ENCODE measurements at regions not wholly inside any gene's neighbourhood (a gene's known extent, or its start where the extent isn't known, plus 50 kb on each side); places are given as distances from the start of the nearest gene placed in this dataset.

DNA sequence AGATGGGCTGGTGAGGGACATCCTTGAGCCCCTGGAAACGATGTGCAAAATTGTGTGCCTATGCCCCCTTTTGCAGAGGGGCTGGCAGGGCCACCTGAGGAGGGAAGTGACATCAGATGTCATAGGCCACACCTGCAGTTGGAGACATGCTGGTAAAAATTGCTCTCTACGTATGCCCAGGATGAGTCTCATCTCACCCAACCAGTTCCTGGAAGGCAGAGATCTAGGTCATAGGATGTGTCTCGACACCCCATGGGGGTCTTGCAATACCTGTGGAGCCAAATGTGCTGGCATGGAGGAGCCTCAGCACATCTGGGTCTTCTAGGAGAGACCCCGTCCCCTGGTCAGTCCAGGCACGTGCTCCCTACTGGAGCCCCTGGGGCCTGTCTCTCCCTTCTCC, 96.5 kb upstream of the TLE3 start:
- H4K20me1 ChIP-seq (replicated peaks; ENCODE audit: control insufficient read depth, insufficient read depth, low read length), result peaks cover 6% of the 10 kb centered on the region; the same call in 1 of the 2 replicates
- in situ Hi-C loops (cut with MboI), result no loop called here
- H3K36me3 ChIP-seq (ENCODE audit: control insufficient read depth, insufficient read depth, low read length), result no peaks in the 10 kb centered on the region
- peaks cover 35 to 89% of the 10 kb centered on the region in 2 experiments for H3K27me3 ChIP-seq (ENCODE audit: control insufficient read depth in 2 of 2, insufficient read depth in 2 of 2, low read length in 2 of 2)
- peaks cover 3% of the 10 kb centered on the region for H3K9me1 ChIP-seq (ENCODE audit: control insufficient read depth, insufficient read depth, low read length)
- no peak for FAIRE-seq
- DNase-seq (ENCODE audit: extremely low read depth in 1 of 4, low spot score in 3 of 4), result no peak
- no peak overlapping the region for H3K9ac ChIP-seq (ENCODE audit: insufficient read depth in 1 of 2, low read depth in 2 of 2, low read length in 2 of 2)
- no peaks in the 10 kb centered on the region for H3K79me2 ChIP-seq (ENCODE audit: control insufficient read depth, insufficient read depth, low read length)
- TF ChIP-seq CTBP1 (IDR thresholded peaks at IDR 0.05; ENCODE audit: borderline replicate concordance) (no peak), ZNF239 (CRISPR knock-in tag; IDR thresholded peaks at IDR 0.05) (no peak), ZNF551 (CRISPR knock-in tag; IDR thresholded peaks at IDR 0.05) (no peak), EGR1 (conservative IDR thresholded peaks at IDR 0.05) (no peak)
- H3K4me1 ChIP-seq (replicated peaks in 1 of 2; ENCODE audit: control insufficient read depth in 2 of 2, insufficient read depth in 2 of 2, low read length in 2 of 2), result peaks cover 0 to 10% of the 10 kb centered on the region in 2 experiments; a peak in 2 of 5 replicates
- no peak for ATAC-seq
- no peak overlapping the region for H3K4me3 ChIP-seq
- ChIA-PET CTCF (ENCODE audit: low intra/inter-chr PET ratio) (no interaction called here), POLR2A (no interaction called here)
- intact Hi-C loops (cut with micrococcal nuclease), result no loop called here
- H3K9me3 ChIP-seq (replicated peaks; ENCODE audit: control insufficient read depth, insufficient read depth, low read depth, low read length), result no peaks in the 10 kb centered on the region
- H3K27ac ChIP-seq (ENCODE audit: extremely low read depth, low read depth, low read length), result no peak overlapping the region
- H3K4me2 ChIP-seq (ENCODE audit: insufficient read depth, low read length), result no peak overlapping the region
- no peak overlapping the region for H2AFZ ChIP-seq (ENCODE audit: low read depth, low read length)
- WGBS (ENCODE audit: insufficient coverage, low coverage, missing lambda C conversion rate), result 0% methylated on average over 5 of the region's 5 CpGs
- no TSS peak for BruUV-seq (replicated peaks)

DNA sequence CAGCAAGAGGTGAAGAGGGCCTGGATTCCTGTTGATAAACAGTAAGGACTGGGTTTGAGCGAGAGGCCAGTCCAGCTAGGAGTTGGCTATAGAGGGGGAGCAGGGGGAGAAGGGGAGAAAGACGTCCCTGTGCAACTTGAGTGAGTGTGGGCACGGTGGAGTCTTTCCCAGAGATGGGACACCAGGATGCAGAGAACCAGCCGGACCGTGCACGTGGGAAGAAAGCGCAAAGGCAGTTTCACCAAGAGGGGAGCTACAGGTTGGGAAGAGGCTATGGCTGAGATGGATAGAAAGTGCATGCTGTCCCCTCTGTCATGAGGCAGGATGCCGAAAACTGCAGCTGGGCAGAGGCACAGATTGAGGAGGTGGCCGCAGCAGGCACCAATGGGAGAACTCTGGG, 96.0 kb upstream of the TLE3 start:
- Histone ChIP-seq H3K27ac (ENCODE audit: extremely low read depth, low read depth, low read length) (no peak overlapping the region), H3K36me3 (ENCODE audit: control insufficient read depth, insufficient read depth, low read length) (no peaks in the 10 kb centered on the region), H3K27me3 (ENCODE audit: control insufficient read depth in 2 of 2, insufficient read depth in 2 of 2, low read length in 2 of 2) (peaks cover 39 to 89% of the 10 kb centered on the region in 2 experiments), H3K9me3 (replicated peaks; ENCODE audit: control insufficient read depth, insufficient read depth, low read depth, low read length) (no peaks in the 10 kb centered on the region), H4K20me1 (replicated peaks; ENCODE audit: control insufficient read depth, insufficient read depth, low read length) (peaks cover 6% of the 10 kb centered on the region; the same call in 1 of the 2 replicates), H3K9ac (ENCODE audit: insufficient read depth in 1 of 2, low read depth in 2 of 2, low read length in 2 of 2) (no peak overlapping the region), H3K4me1 (replicated peaks in 1 of 2; ENCODE audit: control insufficient read depth in 2 of 2, insufficient read depth in 2 of 2, low read length in 2 of 2) (peaks cover 0 to 10% of the 10 kb centered on the region in 2 experiments; a peak in 2 of 5 replicates), H3K4me3 (no peak overlapping the region), H3K9me1 (ENCODE audit: control insufficient read depth, insufficient read depth, low read length) (peaks cover 3% of the 10 kb centered on the region), H2AFZ (ENCODE audit: low read depth, low read length) (no peak overlapping the region), H3K4me2 (ENCODE audit: insufficient read depth, low read length) (no peak overlapping the region), H3K79me2 (ENCODE audit: control insufficient read depth, insufficient read depth, low read length) (no peaks in the 10 kb centered on the region)
- ChIA-PET CTCF (ENCODE audit: low intra/inter-chr PET ratio) (no interaction called here), POLR2A (no interaction called here)
- FAIRE-seq (no peak), DNase-seq (ENCODE audit: extremely low read depth in 1 of 4, low spot score in 3 of 4) (no peak), ATAC-seq (no peak)
- 7% methylated on average over 6 of the region's 9 CpGs for WGBS (ENCODE audit: insufficient coverage, low coverage, missing lambda C conversion rate)
- in situ Hi-C loops (cut with MboI), result no loop called here
- BruUV-seq (replicated peaks), result no TSS peak
- intact Hi-C loops (cut with micrococcal nuclease), result no loop called here
- TF ChIP-seq, protein P1, sequence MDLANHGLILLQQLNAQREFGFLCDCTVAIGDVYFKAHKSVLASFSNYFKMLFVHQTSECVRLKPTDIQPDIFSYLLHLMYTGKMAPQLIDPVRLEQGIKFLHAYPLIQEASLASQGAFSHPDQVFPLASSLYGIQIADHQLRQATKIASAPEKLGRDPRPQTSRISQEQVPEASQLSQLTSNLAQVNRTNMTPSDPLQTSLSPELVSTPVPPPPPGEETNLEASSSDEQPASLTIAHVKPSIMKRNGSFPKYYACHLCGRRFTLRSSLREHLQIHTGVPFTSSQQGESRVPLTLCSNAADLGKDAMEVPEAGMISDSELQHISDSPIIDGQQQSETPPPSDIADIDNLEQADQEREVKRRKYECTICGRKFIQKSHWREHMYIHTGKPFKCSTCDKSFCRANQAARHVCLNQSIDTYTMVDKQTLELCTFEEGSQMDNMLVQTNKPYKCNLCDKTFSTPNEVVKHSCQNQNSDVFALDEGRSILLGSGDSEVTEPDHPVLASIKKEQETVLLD (IDR thresholded peaks at IDR 0.05), result no peak
- TF ChIP-seq ILF3 (IDR thresholded peaks at IDR 0.05; ENCODE audit: borderline replicate concordance) (no peak), PML (IDR thresholded peaks at IDR 0.05; ENCODE audit: low read length) (no peak), ZFX (CRISPR knock-in tag; IDR thresholded peaks at IDR 0.05) (no peak), ZNF41 (CRISPR knock-in tag; conservative IDR thresholded peaks at IDR 0.05) (no peak), MIER1 (IDR thresholded peaks at IDR 0.05; ENCODE audit: low read depth) (no peak), SAFB2 (IDR thresholded peaks at IDR 0.05; ENCODE audit: borderline replicate concordance, low read depth, low read length, severe bottlenecking) (no peak), ZBTB17 (CRISPR knock-in tag; IDR thresholded peaks at IDR 0.05) (no peak), BRF2 (IDR thresholded peaks at IDR 0.05; ENCODE audit: borderline replicate concordance, insufficient read depth, insufficient read length) (no peak), SAFB (IDR thresholded peaks at IDR 0.05; ENCODE audit: borderline replicate concordance, low read depth, low read length) (no peak), NFIC (IDR thresholded peaks at IDR 0.05) (no peak), ZFP1 (CRISPR knock-in tag; IDR thresholded peaks at IDR 0.05) (no peak)
